ENCODE measurements at regions not wholly inside any gene's neighbourhood (a gene's known extent, or its start where the extent isn't known, plus 50 kb on each side); places are given as distances from the start of the nearest gene placed in this dataset.

DNA sequence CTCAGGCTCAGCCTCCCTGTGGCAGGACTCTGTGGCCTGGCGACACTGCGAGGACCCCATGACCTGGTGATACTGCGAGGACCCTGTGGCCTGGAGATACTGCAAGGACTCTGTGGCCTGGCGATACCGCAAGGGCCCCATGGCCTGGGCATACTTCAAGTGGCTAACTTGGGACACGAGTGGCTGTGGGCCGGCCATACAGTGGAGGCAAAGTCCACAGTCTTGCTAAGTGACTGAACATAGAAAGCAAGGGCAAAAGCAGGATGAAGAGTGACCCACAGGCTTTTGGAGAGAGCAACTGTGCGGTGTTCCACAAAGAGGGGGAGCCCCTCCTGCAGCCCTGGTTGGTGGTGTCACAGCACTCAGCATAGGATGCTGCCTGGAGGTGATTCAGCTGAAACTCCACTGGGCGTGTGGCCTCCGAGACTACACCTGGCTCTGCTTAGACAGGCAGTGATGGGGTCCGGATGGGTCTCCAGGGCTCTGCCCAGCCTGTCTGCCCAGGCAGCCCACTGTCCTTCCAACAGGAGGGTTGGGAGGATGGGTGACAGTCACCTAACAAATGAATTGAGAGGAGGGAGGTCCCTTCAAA is 691.0 kb upstream of the HS6ST1 start:
- TF ChIP-seq, protein P1, sequence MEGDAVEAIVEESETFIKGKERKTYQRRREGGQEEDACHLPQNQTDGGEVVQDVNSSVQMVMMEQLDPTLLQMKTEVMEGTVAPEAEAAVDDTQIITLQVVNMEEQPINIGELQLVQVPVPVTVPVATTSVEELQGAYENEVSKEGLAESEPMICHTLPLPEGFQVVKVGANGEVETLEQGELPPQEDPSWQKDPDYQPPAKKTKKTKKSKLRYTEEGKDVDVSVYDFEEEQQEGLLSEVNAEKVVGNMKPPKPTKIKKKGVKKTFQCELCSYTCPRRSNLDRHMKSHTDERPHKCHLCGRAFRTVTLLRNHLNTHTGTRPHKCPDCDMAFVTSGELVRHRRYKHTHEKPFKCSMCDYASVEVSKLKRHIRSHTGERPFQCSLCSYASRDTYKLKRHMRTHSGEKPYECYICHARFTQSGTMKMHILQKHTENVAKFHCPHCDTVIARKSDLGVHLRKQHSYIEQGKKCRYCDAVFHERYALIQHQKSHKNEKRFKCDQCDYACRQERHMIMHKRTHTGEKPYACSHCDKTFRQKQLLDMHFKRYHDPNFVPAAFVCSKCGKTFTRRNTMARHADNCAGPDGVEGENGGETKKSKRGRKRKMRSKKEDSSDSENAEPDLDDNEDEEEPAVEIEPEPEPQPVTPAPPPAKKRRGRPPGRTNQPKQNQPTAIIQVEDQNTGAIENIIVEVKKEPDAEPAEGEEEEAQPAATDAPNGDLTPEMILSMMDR (IDR thresholded peaks at IDR 0.05): no peak
- TF ChIP-seq POLR2A (IDR thresholded peaks at IDR 0.05): no peak

Measured in thyroid gland (tissue), 4 donors.